Brain microvascular endothelial cell (primary cell): ENCODE measurements at regions not wholly inside any gene's neighbourhood (a gene's known extent, or its start where the extent isn't known, plus 50 kb on each side); places are given as distances from the start of the nearest gene placed in this dataset.

Source experiments
- DNase-seq: peaks from one replicate; pipeline ENCODE4 v3.0.0-alpha.2; 2020
- H3K27ac ChIP-seq: fragments of 250-450 bp; sonication (Bioruptor Pico); 2 replicates; pipeline ENCODE4 v1.5.1; 2020; ENCODE audit warnings: mild to moderate bottlenecking, moderate library complexity
- H3K27me3 ChIP-seq: fragments of 250-450 bp; sonication (Bioruptor Pico); replicated peaks from 2 replicates; pipeline ENCODE4 v1.5.1; 2020; ENCODE audit warnings: mild to moderate bottlenecking
- H3K36me3 ChIP-seq: fragments of 250-450 bp; sonication (Bioruptor Pico); replicated peaks from 2 replicates; pipeline ENCODE4 v1.5.1; 2020; ENCODE audit warnings: mild to moderate bottlenecking
- H3K4me3 ChIP-seq: 2 replicates; pipeline ENCODE4 v1.5.1; 2011; ENCODE audit warnings: low read depth, mild to moderate bottlenecking, control low read depth, low read length, moderate library complexity
- in situ Hi-C: cut with HindIII; loops from 2 replicates; pipeline ENCODE4 v1.10.0; 2017; ENCODE audit warnings: low sequenced_read_pairs, low pct_ligation_motif_present
- TF ChIP-seq, protein P1 (sequence below): IDR thresholded peaks from 2 replicates; pipeline ENCODE4 v1.5.1; 2011; ENCODE audit warnings: low read depth, mild to moderate bottlenecking, moderate library complexity, low read length, control low read depth, inconsistent platforms; ENCODE audit errors: missing control alignments

DNA sequence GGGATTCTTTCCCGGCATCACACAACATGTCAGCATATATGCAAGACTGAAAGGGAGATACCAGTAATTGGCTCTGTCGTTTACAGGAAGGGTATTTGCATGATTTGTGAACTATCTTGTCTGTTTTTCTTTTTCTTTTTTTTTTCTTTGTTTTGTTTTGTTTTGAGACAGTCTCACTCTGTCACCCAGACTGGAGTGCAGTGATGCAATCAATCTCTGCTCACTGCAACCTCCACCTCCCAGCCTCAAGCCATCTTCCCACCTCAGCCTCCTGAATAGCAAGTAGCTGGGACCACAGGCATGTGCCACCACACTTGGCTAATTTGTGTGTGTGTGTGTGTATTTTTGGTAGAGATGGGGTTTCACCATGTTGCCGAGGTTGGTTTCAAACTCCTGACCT lies 262.7 kb upstream of the F9 start:
- H3K4me3 ChIP-seq: no peak overlapping the region
- in situ Hi-C loops: no loop called here
- TF ChIP-seq, protein P1, sequence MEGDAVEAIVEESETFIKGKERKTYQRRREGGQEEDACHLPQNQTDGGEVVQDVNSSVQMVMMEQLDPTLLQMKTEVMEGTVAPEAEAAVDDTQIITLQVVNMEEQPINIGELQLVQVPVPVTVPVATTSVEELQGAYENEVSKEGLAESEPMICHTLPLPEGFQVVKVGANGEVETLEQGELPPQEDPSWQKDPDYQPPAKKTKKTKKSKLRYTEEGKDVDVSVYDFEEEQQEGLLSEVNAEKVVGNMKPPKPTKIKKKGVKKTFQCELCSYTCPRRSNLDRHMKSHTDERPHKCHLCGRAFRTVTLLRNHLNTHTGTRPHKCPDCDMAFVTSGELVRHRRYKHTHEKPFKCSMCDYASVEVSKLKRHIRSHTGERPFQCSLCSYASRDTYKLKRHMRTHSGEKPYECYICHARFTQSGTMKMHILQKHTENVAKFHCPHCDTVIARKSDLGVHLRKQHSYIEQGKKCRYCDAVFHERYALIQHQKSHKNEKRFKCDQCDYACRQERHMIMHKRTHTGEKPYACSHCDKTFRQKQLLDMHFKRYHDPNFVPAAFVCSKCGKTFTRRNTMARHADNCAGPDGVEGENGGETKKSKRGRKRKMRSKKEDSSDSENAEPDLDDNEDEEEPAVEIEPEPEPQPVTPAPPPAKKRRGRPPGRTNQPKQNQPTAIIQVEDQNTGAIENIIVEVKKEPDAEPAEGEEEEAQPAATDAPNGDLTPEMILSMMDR: no peak
- H3K36me3 ChIP-seq: no peaks in the 10 kb centered on the region
- no peak overlapping the region for H3K27ac ChIP-seq
- H3K27me3 ChIP-seq: no peaks in the 10 kb centered on the region
- DNase-seq: no peak

DNA sequence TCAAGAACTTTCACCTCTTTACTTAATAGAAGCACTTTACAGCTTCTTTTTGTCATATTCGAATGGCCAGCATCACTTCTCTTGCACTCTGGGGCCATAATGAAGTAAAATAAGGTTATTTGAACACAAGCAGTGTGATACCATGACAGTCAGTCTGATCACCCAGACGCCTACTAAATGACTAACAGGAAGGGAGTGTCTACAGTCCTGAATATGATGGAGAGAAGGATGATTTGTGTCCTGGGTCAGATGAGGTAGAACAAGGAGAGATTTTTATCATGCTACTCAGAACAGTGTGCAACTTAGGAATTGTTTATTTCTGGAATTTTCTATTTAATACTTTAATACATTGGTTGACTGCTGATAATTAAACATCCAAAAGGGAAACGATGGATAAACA lies 284.2 kb upstream of the F9 start:
- Histone ChIP-seq H3K27me3 (no peaks in the 10 kb centered on the region), H3K4me3 (no peak overlapping the region), H3K27ac (no peak overlapping the region), H3K36me3 (no peaks in the 10 kb centered on the region)
- no peak for DNase-seq
- in situ Hi-C loops: no loop called here
- TF ChIP-seq, protein P1: no peak

DNA sequence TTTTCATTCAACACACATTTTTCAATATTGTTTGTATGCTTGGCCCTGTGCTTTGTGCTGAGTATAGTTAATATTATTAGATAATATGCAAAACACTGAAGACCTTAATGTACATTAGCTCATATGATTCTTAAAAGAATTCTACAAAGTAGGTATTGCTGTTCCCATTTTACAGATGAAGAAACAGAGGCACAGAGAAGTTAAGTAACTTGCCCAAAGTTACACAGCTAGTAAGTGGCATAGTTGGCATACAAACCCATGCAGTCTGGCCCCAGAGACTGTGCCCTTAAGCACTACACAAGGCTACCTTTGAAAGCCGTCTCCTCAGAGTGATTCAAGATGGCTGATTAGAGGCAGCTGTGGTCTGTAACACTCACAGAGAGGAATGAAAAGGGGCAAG lies 293.4 kb upstream of the F9 start:
- Histone ChIP-seq H3K36me3 (no peaks in the 10 kb centered on the region), H3K27ac (no peak overlapping the region), H3K4me3 (no peak overlapping the region), H3K27me3 (no peaks in the 10 kb centered on the region)
- TF ChIP-seq, protein P1: no peak
- in situ Hi-C loops: no loop called here
- DNase-seq: no peak

DNA sequence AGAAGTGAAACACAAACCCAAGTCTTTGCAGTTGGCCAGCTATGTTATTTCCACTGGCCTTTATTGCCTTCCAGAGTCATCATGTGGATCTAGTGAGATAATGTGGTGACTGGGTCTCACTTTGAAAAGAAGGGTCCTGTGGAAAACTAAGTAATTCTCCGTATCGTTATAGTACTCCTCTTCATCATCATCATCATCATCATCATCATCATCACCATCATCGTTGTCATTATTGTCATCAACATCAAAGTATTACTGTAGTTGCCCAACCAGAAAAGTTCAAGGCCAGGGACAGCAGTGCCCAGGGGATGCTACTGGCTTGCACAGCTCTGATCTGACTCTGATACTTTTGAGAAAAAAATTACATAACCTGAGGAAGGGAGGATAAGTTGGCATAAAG lies 295.6 kb upstream of the F9 start:
- H3K4me3 ChIP-seq: no peak overlapping the region
- no peaks in the 10 kb centered on the region for H3K36me3 ChIP-seq
- no peak overlapping the region for H3K27ac ChIP-seq
- TF ChIP-seq, protein P1: no peak
- in situ Hi-C loops: no loop called here
- no peaks in the 10 kb centered on the region for H3K27me3 ChIP-seq
- DNase-seq: no peak

DNA sequence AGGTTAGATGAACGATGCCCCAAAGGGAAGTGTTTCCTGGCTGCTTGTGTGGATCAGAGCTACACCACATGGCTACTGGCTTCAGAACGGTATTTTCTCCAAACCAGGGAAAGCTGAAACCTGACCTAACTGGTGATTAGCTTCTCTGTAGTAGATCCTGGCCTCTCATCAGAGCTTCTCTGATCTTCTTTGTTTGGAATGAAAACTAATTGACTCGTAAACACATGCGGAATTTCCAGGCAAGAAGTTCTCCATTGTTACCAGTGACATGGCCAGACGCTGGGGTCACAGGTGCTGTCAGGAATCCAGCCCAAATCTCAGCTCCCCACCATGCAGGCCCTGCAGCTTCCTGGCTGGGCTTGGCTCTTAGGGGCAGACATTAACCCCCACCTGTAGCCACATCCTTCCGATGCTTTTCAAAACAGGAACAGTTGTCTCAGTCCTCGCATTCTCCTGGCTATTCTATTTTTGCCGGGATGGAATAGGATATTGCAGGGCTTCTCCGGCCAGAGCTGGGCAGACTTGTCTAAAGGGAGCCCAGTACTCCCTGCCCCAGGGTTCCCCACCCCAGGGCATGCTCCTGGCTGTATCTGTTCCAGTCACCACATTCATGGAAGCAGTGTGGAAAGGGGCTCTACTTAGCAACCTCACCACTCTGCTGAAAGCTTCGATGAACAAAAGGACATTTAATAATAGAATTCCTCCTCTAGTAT lies 305.4 kb upstream of the F9 start:
- in situ Hi-C loops: no loop called here
- TF ChIP-seq, protein P1: no peak
- no peak overlapping the region for H3K4me3 ChIP-seq
- DNase-seq: no peak
- no peaks in the 10 kb centered on the region for H3K36me3 ChIP-seq
- H3K27ac ChIP-seq: no peak overlapping the region
- no peaks in the 10 kb centered on the region for H3K27me3 ChIP-seq
